ENCODE measurements at regions not wholly inside any gene's neighbourhood (a gene's known extent, or its start where the extent isn't known, plus 50 kb on each side); places are given as distances from the start of the nearest gene placed in this dataset.

- no peak for DNase-seq (ENCODE audit: low read depth in 4 of 4, low spot score in 3 of 4)
Observed at GRCh38 chr2:157204401-157204800, 53.1 kb upstream of the GALNT5 start.

GRCh38 chr2:157206916-157207315 lies 50.6 kb upstream of the GALNT5 start:
- no peak for DNase-seq (ENCODE audit: low read depth in 4 of 4, low spot score in 3 of 4)
